ENCODE measurements at regions not wholly inside any gene's neighbourhood (a gene's known extent, or its start where the extent isn't known, plus 50 kb on each side); places are given as distances from the start of the nearest gene placed in this dataset.

GRCh38 chr16:87178977-87179376 lies 138.2 kb downstream of the C16orf95 start:
- DNase-seq (ENCODE audit: low read depth, low spot score): no peak
- in situ Hi-C loops (cut with HindIII; ENCODE audit: low pct_unique_long_range_greater_than_20kb, low sequenced_read_pairs): no loop called here

- DNase-seq (ENCODE audit: low read depth, low spot score): no peak
- in situ Hi-C loops (cut with HindIII; ENCODE audit: low pct_unique_long_range_greater_than_20kb, low sequenced_read_pairs): no loop called here
Measured at GRCh38 chr16:87180069-87180468, 137.1 kb downstream of the C16orf95 start.

GRCh38 chr16:87182759-87183158 lies 134.4 kb downstream of the C16orf95 start:
- no peak for DNase-seq (ENCODE audit: low read depth, low spot score)
- in situ Hi-C loops (cut with HindIII; ENCODE audit: low pct_unique_long_range_greater_than_20kb, low sequenced_read_pairs): no loop called here

- DNase-seq (ENCODE audit: low read depth, low spot score): no peak
- in situ Hi-C loops (cut with HindIII; ENCODE audit: low pct_unique_long_range_greater_than_20kb, low sequenced_read_pairs): no loop called here
Measured at GRCh38 chr16:87183647-87184046, 133.5 kb downstream of the C16orf95 start.

- DNase-seq (ENCODE audit: low read depth, low spot score): no peak
- in situ Hi-C loops (cut with HindIII; ENCODE audit: low pct_unique_long_range_greater_than_20kb, low sequenced_read_pairs): no loop called here
Measured at GRCh38 chr16:87185308-87185707, 131.9 kb downstream of the C16orf95 start.

- in situ Hi-C loops (cut with HindIII; ENCODE audit: low pct_unique_long_range_greater_than_20kb, low sequenced_read_pairs): no loop called here
- no peak for DNase-seq (ENCODE audit: low read depth, low spot score)
Measured at GRCh38 chr16:87185983-87186382, 131.2 kb downstream of the C16orf95 start.

- DNase-seq (ENCODE audit: low read depth, low spot score): no peak
Measured at GRCh38 chr16:87186446-87186845, 130.7 kb downstream of the C16orf95 start.

GRCh38 chr16:87186876-87187533 lies 130.2 kb downstream of the C16orf95 start:
- no peak for DNase-seq (ENCODE audit: low read depth, low spot score)

More at GRCh38 chr16:87186446-87186845, 130.7 kb downstream of the C16orf95 start:
- in situ Hi-C loops (cut with HindIII; ENCODE audit: low pct_unique_long_range_greater_than_20kb, low sequenced_read_pairs): no loop called here

GRCh38 chr16:87188104-87188503 lies 129.1 kb downstream of the C16orf95 start:
- in situ Hi-C loops (cut with HindIII; ENCODE audit: low pct_unique_long_range_greater_than_20kb, low sequenced_read_pairs): no loop called here
- no peak for DNase-seq (ENCODE audit: low read depth, low spot score)

More at GRCh38 chr16:87186876-87187533, 130.2 kb downstream of the C16orf95 start:
- in situ Hi-C loops (cut with HindIII; ENCODE audit: low pct_unique_long_range_greater_than_20kb, low sequenced_read_pairs): no loop called here

- in situ Hi-C loops (cut with HindIII; ENCODE audit: low pct_unique_long_range_greater_than_20kb, low sequenced_read_pairs): no loop called here
- no peak for DNase-seq (ENCODE audit: low read depth, low spot score)
Measured at GRCh38 chr16:87189426-87189825, 127.8 kb downstream of the C16orf95 start.

- in situ Hi-C loops (cut with HindIII; ENCODE audit: low pct_unique_long_range_greater_than_20kb, low sequenced_read_pairs): no loop called here
- DNase-seq (ENCODE audit: low read depth, low spot score): no peak
Measured at GRCh38 chr16:87190288-87191230, 126.6 kb downstream of the C16orf95 start.

GRCh38 chr16:87192452-87193073 lies 124.6 kb downstream of the C16orf95 start:
- no peak for DNase-seq (ENCODE audit: low read depth, low spot score)
- in situ Hi-C loops (cut with HindIII; ENCODE audit: low pct_unique_long_range_greater_than_20kb, low sequenced_read_pairs): no loop called here

- DNase-seq (ENCODE audit: low read depth, low spot score): no peak
- in situ Hi-C loops (cut with HindIII; ENCODE audit: low pct_unique_long_range_greater_than_20kb, low sequenced_read_pairs): no loop called here
Measured at GRCh38 chr16:87194172-87194571, 123.0 kb downstream of the C16orf95 start.

GRCh38 chr16:87195161-87195560 lies 122.0 kb downstream of the C16orf95 start:
- in situ Hi-C loops (cut with HindIII; ENCODE audit: low pct_unique_long_range_greater_than_20kb, low sequenced_read_pairs): no loop called here
- DNase-seq (ENCODE audit: low read depth, low spot score): no peak

- DNase-seq (ENCODE audit: low read depth, low spot score): no peak
- in situ Hi-C loops (cut with HindIII; ENCODE audit: low pct_unique_long_range_greater_than_20kb, low sequenced_read_pairs): no loop called here
Measured at GRCh38 chr16:87196231-87196630, 121.0 kb downstream of the C16orf95 start.

GRCh38 chr16:87196661-87197060 lies 120.5 kb downstream of the C16orf95 start:
- in situ Hi-C loops (cut with HindIII; ENCODE audit: low pct_unique_long_range_greater_than_20kb, low sequenced_read_pairs): no loop called here
- no peak for DNase-seq (ENCODE audit: low read depth, low spot score)

- DNase-seq (ENCODE audit: low read depth, low spot score): no peak
- in situ Hi-C loops (cut with HindIII; ENCODE audit: low pct_unique_long_range_greater_than_20kb, low sequenced_read_pairs): no loop called here
Measured at GRCh38 chr16:87198328-87198832, 118.8 kb downstream of the C16orf95 start.

GRCh38 chr16:87198881-87199280 lies 118.3 kb downstream of the C16orf95 start:
- DNase-seq (ENCODE audit: low read depth, low spot score): no peak
- in situ Hi-C loops (cut with HindIII; ENCODE audit: low pct_unique_long_range_greater_than_20kb, low sequenced_read_pairs): no loop called here

All from SK-MEL-5 (cell line).